GM10266 (cell line): ENCODE measurements at regions not wholly inside any gene's neighbourhood (a gene's known extent, or its start where the extent isn't known, plus 50 kb on each side); places are given as distances from the start of the nearest gene placed in this dataset.

Source experiments
- DNase-seq: peaks from one replicate; pipeline ENCODE4 v3.0.0; 2012; ENCODE audit errors: extremely low spot score
- CTCF ChIP-seq: IDR thresholded peaks from 2 replicates; pipeline ENCODE4 v1.5.1; 2012; ENCODE audit warnings: mild to moderate bottlenecking, low read depth; ENCODE audit not compliant: control insufficient read depth, insufficient read depth; ENCODE audit errors: missing control alignments

GRCh38 chr5:32520972-32521371 is 64.4 kb upstream of the SUB1 start:
- no peak for TF ChIP-seq CTCF
- no peak for DNase-seq

GRCh38 chr5:32520356-32520755 is 65.0 kb upstream of the SUB1 start:
- no peak for TF ChIP-seq CTCF
- DNase-seq, result no peak

GRCh38 chr5:32519508-32519907 is 65.8 kb upstream of the SUB1 start:
- DNase-seq, result no peak
- TF ChIP-seq CTCF, result no peak

- TF ChIP-seq CTCF, result no peak
- DNase-seq, result no peak
These were observed 70.3 kb upstream of the ZFR start for GRCh38 chr5:32514806-32515205.

- no peak for DNase-seq
- no peak for TF ChIP-seq CTCF
These were observed 68.4 kb upstream of the ZFR start for GRCh38 chr5:32512926-32513325.

GRCh38 chr5:32511776-32512374 is 67.3 kb upstream of the ZFR start:
- DNase-seq, result no peak
- TF ChIP-seq CTCF, result no peak

- no peak for DNase-seq
- TF ChIP-seq CTCF, result no peak
These were observed 66.3 kb upstream of the ZFR start for GRCh38 chr5:32510860-32511259.
